HG02943 (cell line): ENCODE measurements at regions not wholly inside any gene's neighbourhood (a gene's known extent, or its start where the extent isn't known, plus 50 kb on each side); places are given as distances from the start of the nearest gene placed in this dataset.

Experiments
- ATAC-seq: cut with Tn5 transposase; IDR thresholded peaks from one replicate; pipeline ENCODE4 v1.9.1; 2021; ENCODE audit warnings: mild to moderate bottlenecking, low read depth, moderate library complexity; ENCODE audit not compliant: unreplicated experiment

DNA sequence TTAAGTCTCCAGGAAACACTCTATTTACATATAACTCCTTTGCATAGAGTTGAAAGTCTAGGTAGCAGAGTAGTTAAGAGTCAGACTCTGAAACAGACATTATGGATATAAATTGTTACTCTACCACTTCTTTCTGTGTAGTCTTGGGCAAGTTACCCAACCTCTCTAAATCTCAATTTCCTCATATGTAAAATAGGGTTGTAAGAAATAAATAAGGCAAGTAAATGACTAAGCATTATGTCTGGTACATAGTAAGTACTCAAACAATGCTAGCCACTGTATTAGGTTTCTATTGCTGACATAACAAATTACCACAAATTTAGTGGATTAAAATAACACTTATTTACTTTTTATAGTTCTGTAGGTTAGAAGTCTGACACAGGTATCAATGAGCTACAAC, 394.1 kb downstream of the PRDM5 start:
- no peak for ATAC-seq

DNA sequence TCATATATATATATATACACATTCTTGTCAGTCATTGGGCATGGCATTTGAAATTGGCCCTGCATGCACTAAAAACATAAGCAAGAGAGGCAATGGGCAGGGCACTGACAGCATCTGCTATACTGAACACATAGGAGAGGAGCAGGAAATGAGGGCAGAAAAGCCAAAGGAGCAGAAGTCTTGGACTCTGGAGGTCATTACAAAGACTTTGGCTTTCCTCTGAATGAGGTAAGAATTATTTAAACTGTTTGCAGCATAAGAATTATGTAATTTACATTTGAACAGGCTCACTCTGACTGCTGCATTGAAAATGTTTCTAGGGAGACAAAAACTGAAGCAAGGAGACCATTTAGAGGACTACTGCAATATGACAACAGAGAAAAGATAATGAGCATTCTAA, 396.5 kb downstream of the PRDM5 start:
- no peak for ATAC-seq

DNA sequence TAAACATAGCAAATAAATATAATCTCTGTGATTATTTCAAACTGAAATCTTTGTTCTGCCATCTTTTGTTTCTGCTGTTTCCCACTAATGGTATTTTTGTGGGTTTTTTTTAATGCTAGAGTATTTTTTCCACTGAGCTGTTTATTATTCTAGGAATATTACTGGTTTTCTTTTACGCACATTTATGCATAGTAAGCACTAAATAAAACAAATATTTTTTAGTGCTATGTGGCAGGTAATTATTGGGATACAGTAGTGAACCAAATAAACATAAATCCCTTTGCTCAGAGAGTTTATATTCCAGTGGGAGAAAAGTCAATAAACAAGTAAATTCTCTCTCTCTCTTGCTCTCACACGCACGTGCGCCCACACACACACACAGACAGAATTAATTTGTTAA, 397.4 kb downstream of the PRDM5 start:
- no peak for ATAC-seq

DNA sequence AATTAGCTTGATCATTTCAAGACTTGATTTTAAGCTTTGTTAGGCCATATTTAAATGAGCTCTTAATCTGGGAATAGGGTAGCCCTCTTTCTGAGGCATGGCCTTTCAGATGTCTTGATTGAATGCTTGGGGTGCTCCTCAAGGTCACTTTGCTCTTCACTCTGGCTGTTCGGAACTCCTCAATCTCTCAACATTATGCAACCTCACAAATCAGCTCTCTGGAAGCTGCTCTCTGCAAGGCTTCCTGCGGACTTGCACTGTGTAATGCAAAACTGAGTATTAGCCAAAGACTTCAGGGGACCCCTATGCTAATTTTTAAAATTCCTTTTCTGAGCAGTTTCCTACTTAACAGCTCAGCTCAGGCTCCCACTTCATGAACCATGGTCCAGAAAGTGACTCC, 398.3 kb downstream of the PRDM5 start:
- no peak for ATAC-seq

DNA sequence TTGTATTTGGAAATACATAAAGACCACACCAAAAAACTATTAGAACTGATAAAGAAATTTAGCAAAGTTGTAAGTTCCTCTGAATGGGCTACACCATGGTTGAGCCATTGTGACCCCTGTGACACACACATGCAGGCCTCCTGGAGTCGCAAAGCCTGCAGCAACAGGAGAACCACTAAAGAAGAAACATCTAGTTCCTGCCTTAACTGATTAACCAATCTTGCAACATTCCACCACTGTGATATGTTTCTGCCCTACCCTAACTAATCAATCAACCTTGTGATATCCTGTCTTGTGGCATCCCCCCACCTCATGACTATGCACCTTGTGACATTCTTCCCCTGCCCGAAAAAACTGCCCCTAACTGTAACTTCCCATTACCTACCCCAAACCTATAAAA, 401.8 kb downstream of the PRDM5 start:
- ATAC-seq, result no peak

DNA sequence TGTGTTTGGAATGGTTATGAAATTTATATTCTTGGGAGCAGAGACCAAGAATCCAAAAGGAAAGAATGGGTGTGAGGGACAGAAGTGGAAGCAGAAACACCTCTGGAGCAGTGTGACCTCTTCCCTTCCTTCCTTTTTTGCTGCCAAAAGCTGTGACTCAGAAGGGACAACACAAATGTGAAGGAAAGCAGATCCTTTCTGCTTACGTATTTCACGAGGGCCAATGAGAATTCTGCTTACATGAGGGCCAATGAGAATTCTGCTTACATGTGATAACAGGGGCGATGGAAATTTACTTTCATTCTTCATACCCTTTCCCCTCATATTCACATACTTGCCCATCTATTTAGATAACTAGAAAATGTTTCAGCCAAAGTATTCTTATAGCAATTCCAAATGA, 404.6 kb downstream of the PRDM5 start:
- ATAC-seq, result no peak

DNA sequence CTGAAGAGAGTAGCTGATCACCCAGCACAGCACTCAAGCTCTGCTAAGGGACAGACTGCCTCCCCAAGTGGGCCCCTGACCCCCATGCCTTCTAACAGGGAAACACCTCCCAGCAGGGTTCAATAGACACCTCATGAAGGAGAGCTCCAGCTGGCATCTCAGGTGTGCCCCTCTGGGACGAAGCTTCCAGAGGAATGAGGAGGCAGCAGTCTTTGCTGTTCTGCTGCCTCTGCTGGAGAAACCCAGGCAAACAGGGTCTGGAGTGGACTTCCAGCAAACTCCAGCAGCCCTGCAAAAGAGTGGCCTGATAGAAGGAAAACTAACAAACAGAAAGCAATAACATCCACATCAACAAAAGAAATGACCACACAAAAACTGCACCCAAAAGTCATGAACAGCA, 412.8 kb downstream of the PRDM5 start:
- no peak for ATAC-seq

DNA sequence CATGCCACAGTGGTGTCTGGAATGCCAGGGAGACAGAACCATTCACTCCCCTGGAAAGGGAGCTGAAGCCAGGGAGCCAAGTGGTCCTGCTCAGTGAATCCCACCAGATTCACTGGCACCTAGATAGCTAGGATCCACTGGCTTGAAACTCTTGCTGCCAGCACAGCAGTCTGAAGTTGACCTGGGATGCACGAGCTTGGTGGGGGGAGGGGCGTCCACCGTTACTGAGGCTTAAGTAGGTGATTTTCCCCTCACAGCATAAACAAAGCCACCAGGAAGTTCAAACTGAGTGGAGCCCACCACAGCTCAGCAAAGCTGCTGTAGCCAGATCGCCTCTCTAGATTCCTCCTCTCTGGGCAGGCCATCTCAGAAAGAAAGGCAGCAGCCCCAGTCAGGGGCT, 413.3 kb downstream of the PRDM5 start:
- ATAC-seq, result no peak

DNA sequence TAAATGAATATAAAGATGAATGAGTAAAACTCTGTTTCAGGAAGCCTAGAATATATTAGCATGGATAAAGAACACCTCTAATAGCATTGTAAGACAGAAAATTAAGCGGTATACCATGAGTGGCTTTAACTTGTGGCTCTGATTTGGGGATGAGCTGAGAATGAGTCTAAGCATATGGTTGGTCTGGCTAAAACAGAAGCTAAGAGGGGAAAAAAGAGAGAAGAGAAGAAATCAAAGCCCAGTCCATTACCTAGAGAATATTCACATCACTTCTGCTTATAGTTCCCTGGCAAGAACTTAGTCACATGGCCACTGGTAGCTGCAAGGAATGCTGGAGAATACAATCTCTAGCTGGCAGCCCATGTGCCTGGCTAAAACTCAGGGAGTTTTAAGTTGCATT, 414.5 kb downstream of the PRDM5 start:
- no peak for ATAC-seq

DNA sequence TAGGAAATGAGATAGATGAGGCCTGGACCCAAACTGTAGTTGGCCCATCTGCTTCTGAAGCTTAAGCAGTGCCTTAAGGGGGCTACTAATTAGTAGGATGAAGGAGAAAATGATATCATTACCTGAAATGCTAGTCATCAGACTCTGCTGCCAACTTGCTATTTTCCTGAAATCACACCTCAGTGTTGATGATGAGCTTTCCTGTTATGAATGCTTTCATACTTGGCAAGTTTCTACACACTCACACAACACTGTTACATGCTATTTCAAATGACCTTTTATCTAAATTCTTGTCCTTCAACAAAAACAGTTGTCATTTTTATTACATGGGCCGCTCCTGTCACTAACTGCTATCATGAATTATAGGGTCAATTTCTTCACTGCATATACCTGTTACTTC, 416.0 kb downstream of the PRDM5 start:
- no peak for ATAC-seq

DNA sequence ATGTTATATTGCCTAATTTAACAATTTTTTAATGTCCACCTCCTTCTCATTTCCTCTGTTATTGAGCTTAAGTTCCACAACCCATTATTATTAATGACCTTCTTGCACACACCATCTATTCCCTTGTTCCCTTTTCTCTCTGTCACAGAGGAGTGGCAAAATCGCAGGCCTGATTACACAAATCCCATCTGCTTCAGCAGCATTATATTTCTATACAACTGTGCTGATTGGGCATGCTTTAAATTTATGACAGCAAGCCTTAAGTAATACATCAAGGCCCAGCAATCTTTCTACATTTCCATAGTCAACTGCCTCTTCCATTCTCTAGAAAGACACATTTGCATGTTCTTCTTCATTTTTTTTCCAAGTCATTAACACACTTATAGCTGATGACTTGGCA, 423.8 kb downstream of the PRDM5 start:
- ATAC-seq, result no peak

DNA sequence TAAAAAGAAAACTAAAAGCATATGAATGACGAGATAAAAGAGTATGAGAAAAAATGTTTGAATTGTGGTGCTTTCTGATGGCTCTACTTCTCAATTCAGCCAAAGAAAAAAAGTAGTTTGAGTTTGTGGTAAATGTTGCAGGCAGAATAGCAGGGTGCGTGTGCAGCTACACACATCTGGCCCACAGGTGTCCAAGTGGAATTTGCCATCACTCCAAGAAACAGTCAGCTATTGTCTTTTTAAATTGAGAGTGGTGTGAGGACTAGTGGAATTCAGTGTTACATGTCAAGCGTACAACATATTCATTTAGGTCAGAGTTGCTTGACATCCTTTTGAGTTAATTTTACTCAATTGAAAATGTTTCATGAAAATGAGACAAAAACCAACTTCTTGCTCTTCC, 424.8 kb upstream of the MAD2L1 start:
- ATAC-seq, result no peak

DNA sequence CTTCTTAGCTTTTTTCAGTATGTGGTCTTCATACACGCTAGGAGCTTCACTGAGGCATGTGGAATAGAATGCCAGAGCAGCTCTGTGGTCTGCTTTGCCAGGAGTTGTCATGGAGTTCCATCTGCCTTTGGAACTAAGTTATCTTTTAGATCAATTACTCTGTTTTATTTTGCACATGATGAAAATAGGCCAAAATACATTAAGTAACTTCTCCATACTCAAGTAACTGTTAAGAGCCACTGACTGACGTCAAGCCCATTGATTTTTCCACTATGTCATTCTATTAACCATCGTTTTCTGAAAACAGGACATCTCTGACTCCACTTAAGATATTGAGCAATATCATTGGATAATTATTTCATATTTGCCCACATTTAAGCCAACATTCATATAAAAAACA, 415.1 kb upstream of the MAD2L1 start:
- no peak for ATAC-seq

DNA sequence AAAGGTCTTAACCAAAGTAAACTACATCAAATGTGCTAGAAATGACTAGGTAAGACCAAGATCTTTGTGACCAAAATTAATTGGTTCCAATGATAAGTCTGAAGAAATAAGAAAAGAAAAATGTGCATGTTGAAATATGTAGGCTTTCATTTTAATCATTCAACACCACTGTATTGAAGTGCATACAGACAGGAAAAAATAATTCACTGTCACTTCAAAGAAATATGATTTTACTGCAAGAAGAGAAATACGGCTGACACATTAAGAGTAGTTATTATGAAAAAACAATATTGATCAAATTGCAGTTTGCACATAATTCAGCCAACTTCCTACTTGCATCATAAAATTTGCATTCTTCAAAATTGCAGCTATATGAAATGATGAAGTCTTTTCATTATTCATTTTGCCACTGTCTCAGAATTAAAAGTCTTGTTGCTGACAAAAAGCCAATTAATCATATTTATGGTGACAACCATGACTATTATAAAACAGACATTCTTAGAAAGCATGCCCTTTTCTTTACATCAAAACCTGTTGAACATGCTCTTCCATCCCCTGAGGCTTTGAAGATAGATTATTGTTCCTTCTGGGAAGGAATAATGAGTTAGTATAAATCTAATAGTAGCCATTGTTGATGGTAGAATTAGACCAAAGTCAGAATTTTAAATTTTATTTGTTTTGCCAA, 405.9 kb upstream of the MAD2L1 start:
- no peak for ATAC-seq

DNA sequence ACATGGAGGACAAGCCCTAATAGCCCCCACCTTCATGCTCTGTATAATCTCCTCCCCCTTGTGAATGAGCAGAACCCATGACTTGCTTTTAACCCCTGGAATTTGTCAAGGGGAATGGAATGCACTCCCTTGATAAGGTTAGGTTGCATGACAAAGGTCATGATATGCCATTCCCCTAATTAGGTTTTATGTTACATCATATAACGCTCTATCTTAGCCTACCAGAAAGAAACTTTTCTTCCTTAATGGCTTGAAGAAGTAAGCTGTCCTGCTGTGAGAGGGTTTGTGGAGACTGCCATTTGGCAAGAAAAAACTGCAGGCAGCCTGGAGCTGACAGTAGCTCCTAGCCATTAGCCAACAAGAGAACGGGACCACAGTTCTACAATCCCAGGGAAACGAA, 399.8 kb upstream of the MAD2L1 start:
- no peak for ATAC-seq

DNA sequence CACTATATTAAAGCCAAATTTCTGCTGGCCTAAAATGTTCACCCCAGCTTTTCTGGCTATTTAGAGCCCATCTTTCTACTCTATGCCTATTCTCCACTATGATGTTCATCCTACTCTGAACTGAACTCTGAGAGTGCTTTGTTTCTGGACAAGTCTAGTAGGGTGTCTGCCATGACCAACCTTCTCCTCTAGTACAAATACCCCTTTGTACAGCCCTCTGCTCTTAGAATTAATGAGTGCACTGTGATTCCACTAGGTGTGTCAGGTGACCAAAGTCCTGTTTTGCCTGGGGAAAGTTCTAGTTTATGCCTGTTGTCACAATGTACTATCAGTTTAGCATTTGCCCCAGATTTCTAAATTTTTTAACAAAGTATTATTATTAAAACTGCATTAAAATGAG, 388.1 kb upstream of the MAD2L1 start:
- no peak for ATAC-seq

DNA sequence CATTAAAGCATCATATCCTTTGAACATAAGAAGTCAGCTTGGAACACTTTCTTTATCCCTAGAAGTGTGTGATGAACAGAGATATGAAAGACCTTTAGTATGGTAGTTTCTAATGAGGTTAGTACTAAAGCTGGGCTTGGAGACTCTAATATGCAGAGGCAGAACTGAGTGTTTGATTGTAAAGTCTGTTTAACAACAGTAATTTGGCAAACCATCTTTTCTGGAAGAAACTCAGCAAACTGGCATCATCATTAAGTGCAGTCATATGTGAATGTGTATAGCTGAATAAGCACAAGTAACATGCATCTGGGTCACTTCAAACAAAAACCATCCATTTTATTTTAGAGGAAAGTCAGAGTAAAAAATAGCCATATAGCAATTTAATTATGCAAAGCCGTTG, 385.9 kb upstream of the MAD2L1 start:
- no peak for ATAC-seq

DNA sequence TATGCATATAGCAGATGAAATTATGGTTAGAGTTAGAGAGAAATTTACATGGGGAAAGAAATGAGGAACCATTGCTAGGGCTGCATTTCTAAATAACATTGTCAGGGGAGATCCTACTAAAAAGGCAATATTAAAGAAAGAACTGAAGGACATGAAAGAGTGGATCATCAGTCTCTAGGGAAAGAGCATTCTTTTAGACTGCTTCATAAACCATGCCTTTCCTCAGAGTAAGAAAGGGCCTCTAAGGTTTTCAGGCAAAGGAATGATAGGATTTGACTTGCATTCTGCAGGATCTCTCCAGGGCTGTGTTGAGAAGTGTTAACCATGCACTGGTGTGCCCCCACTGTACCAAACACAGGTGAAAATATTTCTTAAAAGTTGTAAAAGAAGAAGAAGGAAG, 385.4 kb upstream of the MAD2L1 start:
- no peak for ATAC-seq

DNA sequence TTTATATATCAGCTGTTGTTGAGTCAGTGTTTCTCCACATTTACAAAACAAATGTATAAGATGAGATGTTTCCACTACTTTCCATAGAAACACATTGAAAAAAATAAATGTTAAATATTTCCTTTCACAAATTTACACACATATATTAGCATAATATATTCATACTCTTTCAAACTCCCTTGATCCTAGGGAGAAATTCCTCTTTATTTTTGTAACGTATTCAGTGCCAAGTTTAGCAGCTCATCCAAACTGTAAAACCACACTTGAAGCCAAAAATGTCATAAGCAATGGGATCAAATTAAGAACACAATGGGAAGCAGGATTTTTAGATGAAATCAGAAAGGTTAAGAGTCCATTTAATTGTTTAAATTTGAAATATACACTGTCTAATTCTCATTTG, 381.1 kb upstream of the MAD2L1 start:
- no peak for ATAC-seq

DNA sequence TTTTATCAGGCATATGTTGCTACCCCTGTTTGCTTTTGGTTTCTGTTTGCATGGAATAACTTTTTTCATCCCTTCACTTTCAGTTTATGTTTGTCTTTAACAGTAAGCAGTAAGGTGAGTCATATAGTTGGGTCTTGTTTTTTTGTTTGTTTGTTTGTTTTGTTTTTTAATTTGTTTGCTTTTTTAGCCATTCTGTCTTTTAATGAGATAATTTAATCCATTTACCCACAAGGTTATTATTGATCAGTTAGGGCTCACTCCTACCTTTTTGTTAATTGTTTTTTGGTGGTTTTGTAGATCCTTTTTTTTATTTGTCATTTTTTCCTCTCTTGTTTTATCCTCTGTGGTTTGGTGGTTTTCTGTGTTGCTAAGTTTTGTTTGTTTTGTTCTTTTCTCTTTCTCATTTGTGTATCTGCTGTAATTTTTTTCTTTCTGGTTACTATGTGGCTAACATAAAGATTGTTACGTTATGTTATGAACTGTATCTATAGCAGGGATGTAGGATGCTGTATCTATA, 379.5 kb upstream of the MAD2L1 start:
- peak; percentile 80 for ATAC-seq

DNA sequence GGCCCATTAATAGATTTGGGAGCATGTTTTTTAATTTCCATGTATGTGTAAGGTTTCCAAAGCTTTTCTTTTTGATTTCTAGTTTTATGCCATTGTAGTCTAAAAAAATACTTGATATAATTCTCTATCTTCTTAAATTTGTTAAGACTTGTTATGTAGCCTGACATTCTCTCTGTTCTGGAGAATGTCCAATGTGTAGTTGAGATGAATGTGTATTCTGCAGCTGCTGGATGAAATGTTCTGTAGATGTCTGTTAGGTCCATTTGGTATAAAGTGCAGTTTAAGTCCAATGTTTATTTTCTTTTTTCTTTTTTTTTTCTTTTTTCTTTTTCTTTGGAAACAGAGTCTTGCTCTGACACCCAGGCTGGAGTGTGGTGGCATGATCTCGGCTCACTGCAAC, 378.5 kb upstream of the MAD2L1 start:
- no peak for ATAC-seq

DNA sequence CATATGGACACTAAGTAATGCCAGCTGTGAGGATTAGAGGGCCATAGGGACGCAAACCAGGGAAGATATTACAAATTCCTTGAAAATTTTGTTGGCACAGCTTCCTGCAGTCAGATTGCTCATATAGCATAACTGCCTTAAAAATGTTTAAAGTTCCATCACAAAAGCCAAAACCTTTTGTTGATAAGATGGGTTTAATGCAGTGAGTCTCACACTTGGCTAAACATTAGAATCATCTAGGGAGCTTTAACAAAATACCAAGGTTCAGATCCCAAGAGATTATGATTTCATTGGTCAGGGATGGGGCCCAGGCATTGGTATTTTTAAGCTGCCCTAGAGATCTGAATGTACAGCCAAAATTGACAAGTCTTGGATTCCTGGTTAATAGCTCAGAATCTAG, 376.5 kb upstream of the MAD2L1 start:
- no peak for ATAC-seq

DNA sequence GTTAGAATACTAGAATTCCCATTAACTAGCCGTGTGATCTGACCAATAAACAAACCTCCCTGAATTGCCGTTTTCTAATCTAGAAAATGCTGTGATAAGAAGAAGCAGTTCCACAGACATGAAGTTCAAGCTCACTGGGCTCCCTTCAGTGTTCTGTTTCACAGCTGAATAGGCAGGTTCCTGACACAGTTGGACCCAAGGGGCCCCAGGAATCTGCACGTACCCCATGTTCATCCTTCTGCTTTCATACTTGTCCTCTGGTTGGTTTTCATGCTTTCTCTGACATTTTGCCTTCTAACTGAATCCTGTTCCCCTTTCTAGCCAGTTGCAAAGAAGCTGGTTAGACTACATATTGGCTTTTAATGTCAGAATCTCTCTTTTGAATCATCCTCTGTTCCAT, 374.1 kb upstream of the MAD2L1 start:
- ATAC-seq, result no peak
